ENCODE measurements at regions not wholly inside any gene's neighbourhood (a gene's known extent, or its start where the extent isn't known, plus 50 kb on each side); places are given as distances from the start of the nearest gene placed in this dataset.

GRCh38 chr18:52046842-52047241 lies 293.2 kb upstream of the DCC start:
- H3K27ac ChIP-seq = no peak overlapping the region
- TF ChIP-seq EZH2 (IDR thresholded peaks at IDR 0.05) = no peak
- no peak for TF ChIP-seq CTCF (IDR thresholded peaks at IDR 0.05)
- TF ChIP-seq EZH2phosphoT487 (IDR thresholded peaks at IDR 0.05) = peak; percentile 90
- H3K36me3 ChIP-seq = no peaks in the 10 kb centered on the region
- no peak overlapping the region for H3K27ac Mint-ChIP-seq
- H3F3A ChIP-seq (ENCODE audit: low read depth) = no peaks in the 10 kb centered on the region
- H3K9me3 Mint-ChIP-seq = peaks cover 8% of the 10 kb centered on the region
- H3K4me1 ChIP-seq = peaks cover 36% of the 10 kb centered on the region
- no peak overlapping the region for H3K4me3 Mint-ChIP-seq
- H3K4me3 ChIP-seq = peak overlapping the region; percentile 20
- no peaks in the 10 kb centered on the region for H3K79me2 ChIP-seq (ENCODE audit: low read depth)
- H3K36me3 Mint-ChIP-seq = peaks cover 3% of the 10 kb centered on the region
- H3K27me3 Mint-ChIP-seq (ENCODE audit: insufficient read depth, low read depth) = peaks cover 4% of the 10 kb centered on the region
- H3K9ac ChIP-seq = no peak overlapping the region
- H3K9me3 ChIP-seq (ENCODE audit: low read depth) = no peaks in the 10 kb centered on the region
- peaks cover 21% of the 10 kb centered on the region for H3K4me1 Mint-ChIP-seq
- no peaks in the 10 kb centered on the region for H3K27me3 ChIP-seq
- peak overlapping the region; percentile 69 for H3K4me2 ChIP-seq
- no peak overlapping the region for H2AFZ ChIP-seq (replicated peaks)
- DNase-seq (ENCODE audit: low spot score) = peak; percentile 83
- no peaks in the 10 kb centered on the region for H4K20me1 ChIP-seq (ENCODE audit: low read depth)

GRCh38 chr18:52054324-52054723 lies 285.7 kb upstream of the DCC start:
- H3K27me3 Mint-ChIP-seq (ENCODE audit: insufficient read depth, low read depth) = no peaks in the 10 kb centered on the region
- H3K27me3 ChIP-seq = no peaks in the 10 kb centered on the region
- H3K4me1 ChIP-seq = peaks cover 2% of the 10 kb centered on the region
- H4K20me1 ChIP-seq (ENCODE audit: low read depth) = no peaks in the 10 kb centered on the region
- no peaks in the 10 kb centered on the region for H3K4me1 Mint-ChIP-seq
- no peak overlapping the region for H3K4me2 ChIP-seq
- H3K9ac ChIP-seq = no peak overlapping the region
- H3K36me3 Mint-ChIP-seq = no peaks in the 10 kb centered on the region
- H3K9me3 Mint-ChIP-seq = peaks cover 23% of the 10 kb centered on the region
- H3K4me3 Mint-ChIP-seq = no peak overlapping the region
- no peak overlapping the region for H2AFZ ChIP-seq (replicated peaks)
- no peak overlapping the region for H3K27ac Mint-ChIP-seq
- no peak for DNase-seq (ENCODE audit: low spot score)
- no peaks in the 10 kb centered on the region for H3K36me3 ChIP-seq
- H3K27ac ChIP-seq = no peak overlapping the region
- H3K79me2 ChIP-seq (ENCODE audit: low read depth) = no peaks in the 10 kb centered on the region
- H3K4me3 ChIP-seq = no peak overlapping the region
- H3K9me3 ChIP-seq (ENCODE audit: low read depth) = no peaks in the 10 kb centered on the region
- TF ChIP-seq EZH2phosphoT487 (IDR thresholded peaks at IDR 0.05) = no peak
- TF ChIP-seq EZH2 (IDR thresholded peaks at IDR 0.05) = no peak
- H3F3A ChIP-seq (ENCODE audit: low read depth) = no peaks in the 10 kb centered on the region

- Histone ChIP-seq H3K79me2 (ENCODE audit: low read depth) (no peaks in the 10 kb centered on the region), H3K4me1 (peaks cover 17% of the 10 kb centered on the region), H3K36me3 (no peaks in the 10 kb centered on the region), H3K9ac (no peak overlapping the region), H3K4me3 (no peak overlapping the region), H4K20me1 (ENCODE audit: low read depth) (no peaks in the 10 kb centered on the region), H3F3A (ENCODE audit: low read depth) (no peaks in the 10 kb centered on the region), H2AFZ (replicated peaks) (peak overlapping the region; percentile 87), H3K4me2 (peak overlapping the region; percentile 42), H3K27ac (no peak overlapping the region), H3K27me3 (no peaks in the 10 kb centered on the region), H3K9me3 (ENCODE audit: low read depth) (no peaks in the 10 kb centered on the region)
- TF ChIP-seq CTCF (IDR thresholded peaks at IDR 0.05) = no peak
- TF ChIP-seq EZH2 (IDR thresholded peaks at IDR 0.05) = no peak
- no peak for TF ChIP-seq EZH2phosphoT487 (IDR thresholded peaks at IDR 0.05)
- Mint-ChIP-seq H3K4me3 (no peak overlapping the region), H3K9me3 (peaks cover 22% of the 10 kb centered on the region), H3K36me3 (no peaks in the 10 kb centered on the region), H3K27ac (peak overlapping the region; percentile 58), H3K4me1 (peaks cover 21% of the 10 kb centered on the region), H3K27me3 (ENCODE audit: insufficient read depth, low read depth) (no peaks in the 10 kb centered on the region)
- no peak for DNase-seq (ENCODE audit: low spot score)
These were observed 279.2 kb upstream of the DCC start for GRCh38 chr18:52060607-52061304.

DNA sequence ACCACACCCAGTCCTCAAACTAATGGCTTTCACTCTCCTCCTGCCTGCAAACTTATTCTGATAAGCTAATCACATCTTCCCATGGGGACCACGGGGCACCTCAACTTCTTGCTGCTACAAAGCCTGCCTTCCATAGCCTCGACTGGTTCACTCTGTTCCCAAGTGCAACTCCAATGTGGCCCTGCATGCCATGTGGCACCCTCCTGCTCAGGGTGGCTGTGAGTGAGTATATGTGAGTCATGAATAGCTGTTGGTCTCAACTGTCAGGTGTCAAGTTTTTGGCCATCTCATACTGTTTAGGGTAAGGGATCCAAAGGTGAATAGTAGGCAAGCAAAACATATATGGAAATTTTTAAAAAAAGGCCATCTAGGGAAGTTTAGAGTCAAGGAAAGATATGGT lies 276.1 kb upstream of the DCC start:
- no peaks in the 10 kb centered on the region for H4K20me1 ChIP-seq (ENCODE audit: low read depth)
- H3K27me3 Mint-ChIP-seq (ENCODE audit: insufficient read depth, low read depth) = no peaks in the 10 kb centered on the region
- H3K4me3 Mint-ChIP-seq = no peak overlapping the region
- no peak overlapping the region for H3K27ac Mint-ChIP-seq
- H3K27me3 ChIP-seq = no peaks in the 10 kb centered on the region
- H3K9me3 ChIP-seq (ENCODE audit: low read depth) = peaks cover 8% of the 10 kb centered on the region
- H2AFZ ChIP-seq (replicated peaks) = no peak overlapping the region
- H3K36me3 ChIP-seq = no peaks in the 10 kb centered on the region
- no peaks in the 10 kb centered on the region for H3F3A ChIP-seq (ENCODE audit: low read depth)
- peaks cover 26% of the 10 kb centered on the region for H3K4me1 Mint-ChIP-seq
- no peak for DNase-seq (ENCODE audit: low spot score)
- no peak overlapping the region for H3K4me2 ChIP-seq
- no peak overlapping the region for H3K27ac ChIP-seq
- peaks cover 27% of the 10 kb centered on the region for H3K9me3 Mint-ChIP-seq
- H3K79me2 ChIP-seq (ENCODE audit: low read depth) = no peaks in the 10 kb centered on the region
- H3K4me3 ChIP-seq = no peak overlapping the region
- TF ChIP-seq EZH2phosphoT487 (IDR thresholded peaks at IDR 0.05) (no peak), CTCF (IDR thresholded peaks at IDR 0.05) (no peak)
- H3K36me3 Mint-ChIP-seq = no peaks in the 10 kb centered on the region
- H3K4me1 ChIP-seq = peaks cover 17% of the 10 kb centered on the region
- H3K9ac ChIP-seq = no peak overlapping the region

All from neural progenitor cell (in vitro differentiated cells).